NCI-H774 (cell line): ENCODE measurements at regions not wholly inside any gene's neighbourhood (a gene's known extent, or its start where the extent isn't known, plus 50 kb on each side); places are given as distances from the start of the nearest gene placed in this dataset.
"Not testable (repeated sequence)": the region's sequence is repeated elsewhere in the genome, so short reads cannot be mapped to it uniquely, and the experiment has no call there.

ENCODE experiments used
- DNase-seq: peaks from one replicate; lab custom pipeline; 2025; lab: John Stamatoyannopoulos, UW

DNA sequence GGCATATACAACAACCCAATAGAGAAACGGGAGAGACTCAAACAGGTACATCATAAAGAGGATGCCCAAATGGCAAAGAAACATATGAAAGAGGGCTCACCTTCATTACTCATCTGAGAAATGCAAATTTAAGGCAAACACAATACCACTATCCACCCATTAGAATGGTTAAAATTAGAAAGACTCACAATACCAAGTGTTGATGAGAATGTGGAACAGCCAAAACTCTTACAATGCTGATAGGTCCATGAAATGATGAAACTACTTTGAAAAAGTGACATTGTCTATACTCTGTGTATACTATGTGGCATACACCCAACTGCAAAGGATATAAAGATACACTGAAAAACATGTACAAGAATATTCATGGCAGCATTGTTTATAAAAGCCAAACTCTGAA is 96.2 kb upstream of the TSHZ3 start:
- no peak for DNase-seq

DNA sequence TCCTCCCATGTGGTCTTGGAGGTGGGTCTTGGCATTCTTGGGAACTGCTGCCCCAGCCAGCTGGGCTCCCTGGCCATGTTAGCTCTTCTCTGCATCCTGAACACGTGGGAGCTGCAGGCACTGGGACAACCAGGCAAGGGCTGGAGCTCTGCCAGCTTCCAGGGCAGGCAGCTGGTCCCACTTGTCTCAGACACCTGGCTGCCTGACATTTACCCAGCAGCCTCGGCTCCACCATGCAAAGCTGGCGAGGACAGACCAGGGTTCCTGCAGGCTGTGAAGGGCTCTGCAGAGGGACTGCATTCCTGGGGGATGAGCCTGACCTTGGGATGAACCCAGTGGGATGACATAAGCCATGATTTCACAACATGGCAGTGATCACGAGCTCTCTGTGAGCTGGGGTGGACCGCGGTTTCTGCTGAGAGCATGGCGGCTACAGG is 99.0 kb upstream of the TSHZ3 start:
- no peak for DNase-seq

GRCh38 chr19:31449379-31449778 is 100.1 kb upstream of the TSHZ3 start:
- no peak for DNase-seq

DNA sequence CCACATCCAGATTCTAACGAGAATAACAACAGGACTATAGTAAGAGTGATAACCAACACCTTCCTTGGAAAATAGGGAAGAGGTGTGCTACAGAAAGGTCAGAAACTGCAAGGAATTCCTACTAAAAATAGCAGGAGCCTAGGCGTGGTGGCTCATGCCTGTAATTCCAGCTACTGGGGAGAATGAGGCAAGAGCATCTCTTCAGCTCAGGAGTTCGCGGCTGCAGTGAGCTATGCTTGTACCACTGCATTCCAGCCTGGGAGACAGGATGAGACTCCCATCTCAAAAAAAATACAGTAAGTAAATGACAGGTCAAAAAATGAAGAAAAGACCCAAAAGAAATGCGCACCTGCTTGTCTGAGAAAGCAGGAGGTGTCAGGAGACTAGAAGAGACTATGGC is 101.5 kb upstream of the TSHZ3 start:
- DNase-seq = no peak

GRCh38 chr19:31451686-31452330 is 102.6 kb upstream of the TSHZ3 start:
- DNase-seq = no peak

GRCh38 chr19:31459430-31459829 is 110.2 kb upstream of the TSHZ3 start:
- DNase-seq = no peak

DNA sequence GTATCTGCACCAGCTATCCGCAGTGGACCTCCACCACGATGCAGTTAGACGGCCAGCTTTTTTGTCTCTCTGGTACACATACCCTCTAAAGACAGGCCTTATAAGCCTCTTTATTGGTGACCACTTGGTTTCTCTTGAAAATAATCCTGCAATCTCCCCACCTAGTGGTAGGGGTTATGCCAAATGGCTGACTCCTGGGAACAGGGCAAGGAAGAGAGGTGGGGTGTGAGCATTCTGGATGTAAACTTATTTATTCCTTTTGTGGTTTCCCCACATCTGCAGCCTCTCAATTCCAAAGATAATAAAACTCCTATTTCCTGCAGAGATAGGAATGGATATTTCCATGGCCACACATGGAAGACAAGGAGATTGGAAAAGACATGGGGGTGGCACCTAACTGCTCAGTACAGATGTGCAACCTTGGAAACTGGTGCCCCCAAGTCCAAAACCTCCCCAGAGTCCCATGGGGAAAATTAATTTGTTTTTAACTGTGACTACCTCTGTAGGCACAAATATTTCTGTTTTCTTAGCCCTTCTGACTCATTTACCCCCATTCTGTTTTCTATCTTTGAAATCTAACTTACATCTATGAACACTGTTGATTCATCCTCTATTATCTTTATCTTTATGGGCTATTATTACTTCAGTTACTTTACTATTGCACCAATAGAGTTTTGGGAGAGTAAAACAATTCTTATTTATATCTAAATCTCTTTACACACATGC is 112.7 kb upstream of the TSHZ3 start:
- no peak for DNase-seq

- DNase-seq = no peak
Measured at GRCh38 chr19:31470229-31470939, 121.1 kb upstream of the TSHZ3 start.

- DNase-seq = no peak
Measured at GRCh38 chr19:31470952-31471351, 121.7 kb upstream of the TSHZ3 start.

DNA sequence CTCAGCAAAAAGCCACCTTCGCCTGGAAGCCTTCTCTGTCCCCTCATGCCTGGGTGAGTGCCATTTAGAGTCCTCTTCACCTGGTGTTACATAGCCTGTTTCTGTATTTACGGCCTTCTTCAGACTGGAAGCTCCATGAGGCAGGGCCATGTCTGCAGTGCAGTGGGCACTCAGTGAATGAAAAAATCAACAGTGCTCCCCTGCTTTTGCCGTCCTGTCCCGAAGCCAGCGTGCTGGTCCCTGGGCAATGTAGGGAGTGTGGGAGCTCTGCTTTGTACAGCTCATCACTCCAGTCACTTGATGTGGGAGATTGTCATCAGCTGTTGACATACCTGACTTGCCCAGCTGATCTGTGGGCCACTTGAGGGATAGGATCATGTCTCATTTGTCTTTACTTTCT is 129.0 kb upstream of the TSHZ3 start:
- no peak for DNase-seq

DNA sequence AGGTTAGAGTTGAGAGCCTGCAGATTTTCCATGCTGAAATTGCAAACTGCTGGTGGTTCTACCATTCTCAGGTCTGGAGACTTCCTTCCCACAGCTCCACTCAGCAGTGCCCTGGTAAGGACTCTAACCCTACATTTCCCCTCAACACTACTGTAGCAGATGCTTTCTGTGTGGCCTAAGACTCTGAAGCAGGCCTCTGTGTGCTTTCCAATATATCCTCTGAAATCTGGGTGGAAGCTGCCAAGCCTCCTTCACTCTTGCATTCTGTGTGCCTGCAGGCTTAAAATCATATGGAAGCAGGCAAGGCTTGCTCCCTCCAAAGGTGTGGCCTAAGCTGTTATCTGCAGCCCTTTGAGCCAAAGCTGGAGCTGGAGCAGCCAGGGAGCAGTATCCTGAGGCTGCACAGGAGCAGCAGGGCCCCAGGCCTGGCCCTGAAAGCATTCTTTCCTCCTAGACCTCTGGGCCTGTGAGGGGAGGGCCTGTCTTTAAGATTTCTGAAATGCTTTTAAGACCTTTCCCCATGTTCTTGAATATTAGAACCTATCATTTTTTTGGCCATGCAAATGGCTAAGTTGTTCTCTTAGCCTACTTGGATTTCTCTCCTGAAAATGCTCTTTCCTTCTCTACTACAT is 134.1 kb upstream of the TSHZ3 start:
- no peak for DNase-seq

DNA sequence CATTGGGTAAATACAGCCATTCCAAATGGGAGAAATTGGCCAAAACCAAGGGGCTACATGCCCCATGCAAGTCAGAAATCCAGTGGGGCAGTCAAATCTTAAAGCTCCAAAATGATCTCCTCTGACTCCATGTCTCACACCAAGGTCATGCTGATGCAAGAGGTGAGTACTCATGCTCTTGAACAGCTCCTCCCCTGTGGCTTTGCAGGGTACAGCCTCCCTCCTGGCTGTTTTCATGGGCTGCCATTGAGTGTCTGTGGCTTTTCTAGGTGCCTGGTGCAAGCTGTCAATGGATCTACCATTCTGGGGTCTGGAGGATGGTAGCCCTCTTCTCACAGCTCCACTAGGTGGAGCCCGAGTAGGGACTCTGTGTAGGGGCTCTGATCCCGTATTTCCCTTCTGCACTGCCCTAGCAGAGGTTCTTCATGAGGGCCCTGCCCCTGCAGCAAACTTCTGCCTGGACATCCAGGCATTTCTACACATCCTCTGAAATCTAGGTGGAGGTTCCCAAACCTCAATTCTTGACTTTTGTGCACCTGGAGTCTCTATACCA is 135.7 kb upstream of the TSHZ3 start:
- DNase-seq = not testable (repeated sequence)

DNA sequence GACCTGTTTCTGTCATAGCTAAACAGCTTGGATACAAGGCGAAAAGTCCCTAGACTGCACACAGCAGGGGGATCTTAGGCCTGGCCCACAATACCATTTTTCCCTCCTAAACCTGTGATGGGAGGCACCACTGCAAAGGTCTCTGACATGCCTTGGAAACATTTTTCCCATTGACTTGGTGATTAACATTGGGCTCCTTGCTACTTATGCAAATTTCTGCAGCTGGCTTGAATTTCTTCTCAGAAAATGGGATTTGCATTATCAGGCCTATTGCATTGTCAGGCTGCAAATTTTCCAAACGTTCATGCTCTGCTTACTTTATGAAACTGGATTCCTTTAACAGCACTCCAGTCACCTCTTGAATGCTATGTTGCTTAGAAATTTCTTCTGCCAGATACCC is 136.2 kb upstream of the TSHZ3 start:
- no peak for DNase-seq

DNA sequence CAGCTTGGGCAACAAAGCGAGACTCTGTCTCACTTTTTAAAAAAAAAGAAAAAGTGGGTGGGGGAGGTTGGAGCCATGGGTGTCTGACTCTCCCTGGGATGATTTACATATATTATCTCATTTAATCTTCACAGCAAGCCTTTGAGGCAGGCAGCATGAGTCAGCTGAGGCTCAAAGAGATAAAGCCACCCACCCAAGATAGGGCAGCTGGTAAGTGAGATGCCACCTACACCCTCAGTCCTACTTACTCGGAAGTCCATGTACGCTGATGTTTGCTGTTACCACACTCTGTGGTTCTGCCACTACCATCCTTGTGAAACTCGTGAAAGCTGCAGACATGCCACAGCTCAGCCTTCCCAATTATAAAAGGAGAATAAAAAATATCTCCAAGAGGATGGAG is 142.0 kb upstream of the TSHZ3 start:
- DNase-seq = no peak

DNA sequence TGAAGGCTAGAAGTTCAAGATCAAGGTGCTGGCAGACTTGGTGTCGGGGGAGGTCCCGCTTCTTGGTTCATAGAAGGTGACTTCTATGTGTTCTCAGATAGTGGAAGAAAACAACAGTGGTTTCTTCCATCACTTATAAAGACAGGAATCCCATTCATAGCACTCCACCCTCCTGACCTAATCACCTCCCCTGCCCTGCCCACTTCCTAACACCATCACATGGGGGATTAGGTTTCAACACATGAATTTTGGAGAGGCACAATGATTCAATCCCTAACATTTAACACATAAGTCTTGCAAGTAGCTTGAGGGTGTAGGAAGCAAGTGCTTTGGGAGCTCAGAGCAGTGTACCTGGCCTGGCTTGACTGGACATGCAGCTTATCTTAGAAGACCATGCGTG is 142.8 kb upstream of the TSHZ3 start:
- DNase-seq = no peak

DNA sequence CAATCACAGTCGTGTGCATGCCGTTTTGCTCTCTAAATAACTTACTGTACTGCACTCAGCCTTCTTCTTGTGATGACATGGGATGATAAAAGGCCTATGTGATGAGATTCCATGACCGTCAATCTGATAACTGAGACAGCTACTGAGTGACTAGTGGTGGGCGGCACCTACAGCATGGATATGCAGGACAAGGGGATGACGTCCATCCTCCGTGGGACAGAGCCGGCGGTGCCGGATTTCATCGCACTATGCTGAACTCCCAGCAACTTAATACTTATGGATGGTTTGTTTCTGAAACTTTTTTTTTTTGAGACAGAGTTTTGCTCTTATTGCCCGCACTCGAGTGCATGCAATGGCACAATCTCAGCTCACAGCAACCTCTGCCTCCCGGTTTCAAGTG is 146.8 kb upstream of the TSHZ3 start:
- no peak for DNase-seq

DNA sequence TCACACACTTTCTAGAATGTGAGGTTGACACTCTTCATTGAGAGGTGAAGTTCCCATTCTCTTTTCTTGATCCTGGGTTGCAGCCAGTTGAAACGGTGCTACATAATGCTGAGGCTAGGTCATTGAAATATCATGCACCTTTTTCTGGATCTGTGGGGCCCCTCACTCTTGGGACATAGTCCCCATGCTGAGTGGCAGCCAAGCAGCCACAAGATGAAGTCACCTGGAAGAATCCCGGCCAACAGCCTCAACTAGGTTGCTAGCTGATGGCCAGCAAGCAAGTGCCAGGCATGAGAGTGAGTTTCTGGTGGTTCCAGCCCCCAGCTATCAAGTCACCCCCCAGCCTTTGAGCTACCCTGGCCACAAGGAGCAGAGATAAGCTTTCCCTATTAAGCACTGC is 148.5 kb upstream of the TSHZ3 start:
- DNase-seq = no peak

- DNase-seq = no peak
Measured at GRCh38 chr19:31498781-31499180, 149.5 kb upstream of the TSHZ3 start.

GRCh38 chr19:31499281-31500196 is 150.3 kb upstream of the TSHZ3 start:
- DNase-seq = no peak

DNA sequence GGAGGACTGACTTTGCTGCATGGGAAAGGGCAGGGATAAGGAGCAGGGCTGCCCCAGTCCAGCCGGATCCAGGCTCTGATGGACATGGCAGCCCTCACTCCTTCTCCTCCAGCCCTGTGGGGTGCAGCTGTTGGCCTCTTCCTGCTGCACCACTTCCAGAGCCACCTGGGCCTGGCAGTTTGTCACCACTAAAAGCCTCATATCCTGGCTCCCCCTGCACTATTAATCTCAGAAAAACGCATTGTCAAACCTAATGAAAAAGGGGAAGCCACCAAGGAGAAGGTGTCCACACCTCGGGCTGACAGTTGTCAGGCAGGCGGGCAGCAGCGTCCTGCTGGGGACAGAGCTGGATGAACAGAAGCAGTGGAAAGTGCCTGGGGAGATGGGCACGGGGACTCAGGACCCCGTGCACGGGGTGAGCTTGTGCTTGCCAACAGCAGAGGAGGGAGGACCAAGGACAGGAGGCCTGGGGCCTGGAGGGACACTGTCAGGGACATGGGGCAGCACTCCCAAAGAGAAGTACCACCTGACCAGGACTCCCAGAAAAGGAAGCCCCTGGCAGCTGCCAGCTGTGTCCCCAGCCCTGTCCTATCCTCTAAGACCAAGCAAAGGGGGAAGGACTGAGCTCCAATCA is 151.1 kb upstream of the TSHZ3 start:
- no peak for DNase-seq

- no peak for DNase-seq
Measured at GRCh38 chr19:31500946-31501345, 151.7 kb upstream of the TSHZ3 start.
